DMS53 treated with DMSO at 0.1 percent for 48 hours (cell line): ENCODE measurements at regions not wholly inside any gene's neighbourhood (a gene's known extent, or its start where the extent isn't known, plus 50 kb on each side); places are given as distances from the start of the nearest gene placed in this dataset.
"Not testable (repeated sequence)": the region's sequence is repeated elsewhere in the genome, so short reads cannot be mapped to it uniquely, and the experiment has no call there.

Experiments used
- DNase-seq: peaks from one replicate; lab custom pipeline; 2025; ENCODE audit not compliant: unreplicated experiment; lab: John Stamatoyannopoulos, UW

DNA sequence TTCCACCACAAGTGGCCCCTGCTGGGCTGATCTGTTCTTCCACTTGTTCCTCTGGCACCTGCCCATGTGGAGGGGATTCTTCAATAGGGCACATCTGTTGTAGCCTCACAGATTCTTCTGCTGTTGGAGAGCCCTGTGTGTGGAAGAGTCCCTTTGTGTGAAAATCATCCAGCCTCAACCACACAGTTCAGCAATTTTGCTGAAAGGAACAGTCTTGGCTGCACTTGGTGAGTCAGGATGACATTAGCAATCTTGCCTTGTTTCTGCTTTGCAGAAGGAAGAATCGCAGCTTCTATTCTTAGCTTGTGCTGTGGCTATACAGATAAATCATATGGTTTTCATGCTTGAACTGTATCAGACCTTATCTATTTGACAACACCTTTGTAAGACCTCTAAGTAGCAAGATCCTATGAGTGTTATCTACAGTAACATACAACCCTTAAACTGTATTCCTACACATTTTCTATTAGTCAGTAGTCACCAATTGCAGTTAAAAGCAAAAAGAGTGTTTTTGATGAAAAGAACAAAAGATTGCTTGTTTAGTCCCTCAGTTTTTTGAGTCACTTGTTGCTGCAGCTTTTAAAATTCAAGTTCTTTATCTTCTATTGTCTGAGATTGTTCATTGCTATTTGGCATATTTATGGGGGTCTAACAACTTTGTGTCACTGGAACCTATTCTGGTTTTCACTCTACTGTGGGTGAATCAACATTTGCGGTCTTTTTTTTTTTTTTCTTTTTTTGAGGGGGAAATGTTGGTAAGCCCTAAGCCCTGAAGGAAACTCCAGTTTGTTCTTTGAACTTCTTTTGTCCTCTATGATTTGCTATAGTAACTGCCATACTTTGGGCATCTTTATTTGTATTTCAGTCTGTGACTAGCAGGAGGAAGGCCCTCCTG, 231.6 kb downstream of the TFAP2B start:
- no peak for DNase-seq

DNA sequence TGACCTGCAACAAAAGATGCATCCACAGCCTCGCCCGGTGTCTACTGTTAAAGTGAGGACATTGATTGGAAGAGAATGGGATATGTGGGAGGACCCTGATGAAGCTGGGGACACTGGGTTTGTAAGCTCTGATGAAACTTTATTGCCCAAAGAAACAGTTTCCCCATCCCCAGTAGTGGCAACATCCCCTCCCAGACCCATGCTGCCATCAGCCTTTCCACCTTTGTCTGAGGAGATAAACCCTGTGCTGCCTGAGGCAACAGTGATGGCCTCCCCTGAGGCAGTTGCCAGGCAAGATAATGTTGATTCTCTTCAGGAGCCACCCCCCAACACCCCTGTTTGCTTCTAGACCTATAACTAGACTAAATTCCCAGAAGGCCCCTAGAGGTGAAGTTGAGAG, 234.0 kb downstream of the TFAP2B start:
- DNase-seq: not testable (repeated sequence)

DNA sequence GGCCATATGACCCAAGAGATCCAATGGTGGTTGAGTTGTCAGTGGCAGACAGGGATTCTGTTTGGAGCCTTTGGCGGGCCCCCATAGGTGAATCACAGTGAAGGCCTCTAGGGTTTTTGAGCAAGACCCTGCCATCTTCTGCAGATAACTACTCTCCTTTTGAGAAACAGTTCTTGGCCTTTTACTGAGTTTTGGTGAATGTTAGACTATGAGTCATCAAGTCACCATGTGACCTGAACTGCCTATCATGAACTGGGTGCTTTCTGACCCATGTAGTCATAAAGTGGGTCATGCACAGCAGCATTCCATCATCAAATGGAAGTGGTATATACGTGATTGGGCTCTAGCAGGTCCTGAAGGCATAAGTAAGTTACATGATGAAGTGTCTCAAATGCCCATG, 236.6 kb downstream of the TFAP2B start:
- DNase-seq: not testable (repeated sequence)

DNA sequence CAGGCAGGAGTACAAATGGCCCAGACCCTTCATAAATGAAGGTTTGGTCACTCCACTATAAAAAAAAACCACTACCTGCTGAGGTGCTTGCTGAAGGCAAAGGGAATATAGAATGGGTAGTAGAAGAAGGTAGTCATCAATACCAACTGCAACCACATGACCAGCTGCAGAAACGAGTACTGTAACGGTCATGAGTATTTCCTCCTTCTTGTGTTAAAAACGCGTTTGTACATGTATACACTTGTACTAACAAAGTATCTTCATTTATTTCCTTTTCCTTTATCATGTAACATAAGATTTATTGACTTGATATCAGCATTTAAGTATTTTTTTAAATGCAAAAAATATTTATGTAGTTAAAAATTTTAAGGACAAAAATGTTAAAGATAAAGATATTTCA, 238.6 kb downstream of the TFAP2B start:
- DNase-seq: no peak

DNA sequence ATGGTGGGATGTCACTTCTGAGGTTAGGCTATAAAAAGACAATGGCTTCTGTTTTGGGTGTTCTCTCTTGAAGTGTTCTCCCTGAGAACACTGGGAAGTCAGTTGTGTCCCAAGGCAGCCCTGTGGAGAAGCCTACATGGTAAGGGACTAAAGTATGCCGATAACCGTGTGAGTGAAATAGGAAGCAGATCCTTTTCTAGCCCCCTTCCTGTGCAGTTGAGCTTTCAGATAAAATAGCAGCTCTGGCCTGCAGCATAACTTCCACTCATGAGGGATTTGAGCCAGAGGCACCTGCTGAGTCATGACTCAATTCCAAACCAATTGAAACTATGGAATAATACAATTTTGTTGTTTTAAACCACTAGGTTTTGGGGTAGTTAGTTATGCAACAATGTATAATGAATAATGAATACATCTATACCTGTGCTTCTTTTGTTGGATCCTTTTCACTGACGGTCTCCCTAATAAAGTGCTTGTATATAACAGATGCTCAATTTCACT, 241.6 kb downstream of the TFAP2B start:
- DNase-seq: no peak

DNA sequence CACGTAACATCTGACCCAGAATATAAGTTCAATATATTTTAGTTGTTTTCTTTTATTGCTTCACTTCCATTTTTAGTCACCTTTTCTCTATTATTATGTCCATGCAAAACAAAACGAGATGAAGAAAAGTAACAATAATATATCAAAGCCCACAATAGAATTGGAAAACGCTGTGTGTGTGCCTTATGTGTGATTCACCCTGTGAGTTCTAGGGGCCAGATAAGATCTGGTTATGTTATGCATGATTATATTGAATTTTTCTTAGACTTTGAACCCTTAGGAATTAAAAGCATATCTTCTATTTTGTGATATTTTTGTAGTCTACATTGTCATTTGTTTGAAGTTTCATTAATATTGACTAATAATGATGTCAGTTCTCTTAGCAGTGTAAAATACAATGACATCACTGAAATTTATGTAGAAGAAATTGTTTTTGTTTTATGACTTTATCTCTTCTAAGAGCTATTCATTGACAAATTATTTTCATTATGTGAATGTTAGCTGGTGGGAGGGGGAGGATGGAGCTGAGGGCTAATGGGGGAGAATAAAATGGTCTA, 243.6 kb downstream of the TFAP2B start:
- DNase-seq: no peak

DNA sequence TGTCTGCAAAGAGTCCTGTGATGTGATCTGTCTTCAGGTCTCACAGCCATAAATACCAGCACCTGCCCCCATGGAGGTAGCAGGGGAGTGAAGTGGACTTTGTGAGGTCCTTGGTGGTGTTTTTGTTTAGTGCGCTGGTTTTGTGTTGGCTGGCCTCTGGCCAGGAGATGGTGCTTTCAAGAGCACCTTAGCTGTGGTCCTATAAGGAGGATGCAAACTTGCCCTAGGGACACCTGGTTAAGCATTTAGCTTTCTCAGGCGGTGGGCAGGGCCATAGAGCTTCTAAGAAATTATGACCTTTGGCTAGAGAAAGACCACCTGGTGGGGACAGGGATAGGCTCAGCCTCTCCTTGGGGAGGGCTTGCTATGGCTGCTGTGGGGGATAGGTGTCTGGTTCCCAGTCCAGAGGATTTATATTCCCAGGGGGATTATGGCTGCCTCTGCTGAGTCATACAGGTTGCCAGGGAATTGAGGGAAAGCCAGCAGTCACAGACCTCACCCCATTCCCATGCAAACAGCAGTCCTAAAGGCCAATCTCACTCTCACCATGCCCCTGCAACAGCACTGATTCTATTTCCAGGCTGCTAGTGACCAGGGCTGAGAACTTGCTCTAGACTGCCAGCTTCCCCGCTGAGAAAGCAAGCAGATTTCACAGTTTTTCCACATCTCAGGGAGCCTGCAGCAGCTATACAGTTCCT, 259.3 kb downstream of the TFAP2B start:
- DNase-seq: no peak

DNA sequence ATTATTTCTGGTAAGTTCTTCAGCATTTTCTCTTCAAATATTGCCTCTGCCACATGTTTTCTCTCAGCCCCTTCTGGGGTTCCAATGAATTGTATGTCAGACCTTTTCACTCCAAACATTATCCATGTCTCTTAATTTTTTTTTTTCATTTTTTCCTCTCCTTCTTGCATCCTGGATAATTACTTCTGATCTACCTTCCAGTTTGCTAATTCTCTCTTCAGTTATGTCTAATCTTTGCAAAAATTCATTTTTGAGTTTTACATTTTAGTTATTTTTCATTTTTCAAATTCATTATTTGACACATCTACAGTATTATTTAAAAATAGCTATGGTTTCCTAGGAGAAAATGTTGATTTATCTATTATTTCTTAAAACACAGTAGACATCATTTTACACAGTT, 271.7 kb downstream of the TFAP2B start:
- no peak for DNase-seq

DNA sequence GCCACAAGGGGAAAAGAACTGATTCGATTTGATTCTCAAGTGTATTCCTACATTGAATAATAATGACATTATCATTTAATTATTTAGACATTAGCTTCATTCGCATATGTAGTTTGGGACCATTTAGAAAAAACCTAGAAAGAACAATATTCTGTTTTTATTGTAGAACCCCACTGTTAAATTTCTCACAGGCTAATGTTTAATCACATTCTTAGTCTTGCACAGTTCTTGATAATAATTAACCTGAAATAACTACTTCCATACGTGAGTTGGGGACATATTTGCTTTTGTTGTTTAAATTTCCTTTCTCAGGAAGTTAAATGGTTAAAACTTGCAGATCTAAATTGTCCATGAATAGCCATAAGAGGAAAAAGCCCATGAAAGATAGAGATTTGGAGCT, 275.2 kb downstream of the TFAP2B start:
- no peak for DNase-seq

DNA sequence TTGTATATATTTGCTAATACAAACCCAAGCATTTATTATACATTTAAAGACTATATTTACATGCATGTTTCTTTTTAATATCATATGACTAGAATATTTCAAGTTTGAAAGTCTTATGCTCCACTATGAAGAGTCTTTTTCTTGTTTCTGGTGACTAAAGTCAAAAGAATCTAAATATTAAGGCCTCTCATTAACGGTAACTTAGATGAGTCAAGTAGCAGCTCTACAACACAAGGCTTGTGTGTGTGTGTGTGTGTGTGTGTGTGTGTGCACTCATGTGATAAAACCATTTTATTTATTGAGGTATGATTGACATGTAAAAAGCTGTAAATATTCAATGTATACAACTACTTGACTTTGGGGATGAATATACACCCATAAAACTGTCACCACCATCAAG, 275.6 kb downstream of the TFAP2B start:
- no peak for DNase-seq

DNA sequence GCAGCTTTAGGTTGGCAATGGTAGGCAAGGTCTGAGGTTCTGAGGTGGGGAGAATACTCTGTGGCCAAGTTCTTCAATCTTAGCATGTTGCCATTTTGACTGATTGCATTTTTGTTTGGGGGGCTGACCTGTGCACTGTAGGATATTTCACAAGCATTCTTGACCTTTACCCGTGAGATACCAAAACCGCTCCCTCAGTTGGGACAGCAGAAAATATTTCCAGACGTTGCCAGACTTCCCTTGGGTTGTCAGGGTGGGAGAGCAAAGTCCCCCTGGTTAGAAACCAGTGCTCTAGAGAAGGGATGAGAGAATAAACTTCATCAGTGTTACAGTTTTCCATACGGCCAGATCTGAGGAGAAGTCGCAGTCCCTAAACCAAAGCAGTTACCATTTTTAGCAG, 279.6 kb downstream of the TFAP2B start:
- DNase-seq: no peak

DNA sequence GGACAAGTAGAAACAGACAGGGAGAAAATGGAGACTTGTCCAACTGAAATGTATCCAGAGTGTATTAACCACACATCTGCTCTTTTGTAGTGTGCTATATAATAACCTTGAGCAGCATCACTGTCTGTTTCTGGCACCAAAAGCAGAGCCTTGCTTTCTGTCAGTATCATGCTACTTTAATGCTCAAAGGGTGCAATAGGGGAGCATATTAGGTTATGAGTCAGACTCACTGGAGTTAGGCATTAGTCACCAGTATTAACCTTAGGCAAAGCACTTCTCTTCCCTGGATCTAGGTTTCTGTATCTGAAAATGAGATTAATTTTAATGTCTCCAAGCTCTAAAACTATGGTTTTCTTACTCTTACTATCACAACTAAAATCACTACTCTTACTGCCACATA, 280.1 kb downstream of the TFAP2B start:
- no peak for DNase-seq

DNA sequence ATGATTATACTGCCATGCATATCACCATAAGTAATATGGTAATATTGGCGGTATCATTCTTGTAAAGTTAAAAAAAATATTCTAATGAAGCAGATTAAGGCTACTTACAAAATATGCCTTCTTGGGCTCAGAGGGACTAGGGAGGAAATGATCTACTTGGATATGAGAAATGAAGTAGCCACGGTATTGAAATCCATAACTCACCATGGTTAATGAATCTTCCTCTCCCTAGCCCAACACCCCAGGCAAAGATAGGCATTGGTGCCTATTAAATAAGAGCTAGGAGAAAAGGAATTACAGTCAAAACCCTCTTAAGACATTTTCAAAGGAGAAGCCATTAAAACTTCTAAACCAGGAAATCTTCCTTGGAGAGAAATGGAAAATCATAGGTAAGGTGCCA, 280.5 kb downstream of the TFAP2B start:
- DNase-seq: no peak

DNA sequence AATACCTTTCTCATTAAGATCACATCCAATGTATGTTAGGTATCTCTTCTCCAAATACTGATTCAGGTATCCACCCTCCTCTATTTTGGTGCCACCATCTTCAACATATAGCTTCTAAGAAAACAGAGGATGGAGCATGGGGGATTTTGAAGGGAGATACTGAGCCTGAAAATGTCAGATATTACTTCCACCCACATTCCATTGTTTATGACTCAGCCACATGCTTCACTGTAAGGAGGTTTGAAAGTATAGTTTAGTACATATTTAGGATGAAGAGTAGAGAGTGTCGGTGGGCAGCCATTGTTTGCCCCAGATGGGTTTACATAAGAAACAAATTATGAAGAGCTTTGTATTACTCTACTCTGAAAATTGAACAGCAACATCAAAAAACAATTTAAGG, 286.7 kb downstream of the TFAP2B start:
- no peak for DNase-seq

DNA sequence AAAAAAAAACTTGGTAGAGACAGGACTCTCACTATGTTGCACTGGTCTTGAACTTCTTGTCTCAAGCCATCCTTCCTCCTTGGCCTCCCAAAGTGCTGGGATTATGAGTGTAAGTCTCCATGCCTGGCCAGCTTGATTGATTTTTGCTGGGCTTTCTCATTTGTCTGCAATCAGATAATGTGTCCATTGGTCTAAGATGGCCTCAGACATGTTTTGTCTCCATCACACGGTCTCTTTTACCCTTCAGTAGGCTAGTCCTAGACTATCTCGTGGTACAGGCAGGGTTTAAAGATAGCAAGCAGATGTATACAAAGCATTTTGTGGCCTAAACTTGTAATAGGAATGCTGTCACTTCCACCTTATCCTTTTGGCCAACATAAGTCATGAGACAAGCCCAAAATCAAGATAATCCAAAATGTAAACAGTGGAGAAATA, 289.1 kb downstream of the TFAP2B start:
- no peak for DNase-seq

DNA sequence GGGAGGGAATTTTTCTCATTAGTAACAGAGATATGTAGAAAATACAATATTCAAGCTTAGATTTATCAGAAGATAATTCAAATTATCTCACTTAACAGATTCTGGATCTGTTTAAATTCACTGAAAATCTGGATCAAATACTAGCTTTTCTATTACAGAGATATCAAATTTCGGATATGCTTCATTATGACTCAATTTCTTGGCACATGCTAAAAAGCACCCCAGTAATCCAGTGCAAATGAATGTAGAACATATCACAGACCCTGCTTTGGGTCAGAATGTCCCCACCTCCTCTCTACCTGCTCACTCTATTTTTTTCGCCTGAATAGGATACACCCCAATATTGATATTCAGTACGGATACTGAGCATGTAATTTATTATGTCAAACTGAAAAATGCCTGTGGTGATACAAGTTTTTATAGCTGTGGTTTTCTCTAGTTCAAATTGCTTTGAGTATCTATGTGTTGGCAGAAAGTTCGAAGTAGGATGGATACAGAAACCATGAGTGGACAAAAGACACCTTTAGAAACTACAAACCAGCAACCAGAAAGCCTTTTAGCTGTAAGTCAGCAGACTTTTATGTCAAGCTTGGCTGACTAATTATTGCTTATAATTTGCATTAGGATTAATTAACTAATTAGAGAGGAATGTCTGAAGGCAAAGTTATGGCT, 290.0 kb downstream of the TFAP2B start:
- no peak for DNase-seq

DNA sequence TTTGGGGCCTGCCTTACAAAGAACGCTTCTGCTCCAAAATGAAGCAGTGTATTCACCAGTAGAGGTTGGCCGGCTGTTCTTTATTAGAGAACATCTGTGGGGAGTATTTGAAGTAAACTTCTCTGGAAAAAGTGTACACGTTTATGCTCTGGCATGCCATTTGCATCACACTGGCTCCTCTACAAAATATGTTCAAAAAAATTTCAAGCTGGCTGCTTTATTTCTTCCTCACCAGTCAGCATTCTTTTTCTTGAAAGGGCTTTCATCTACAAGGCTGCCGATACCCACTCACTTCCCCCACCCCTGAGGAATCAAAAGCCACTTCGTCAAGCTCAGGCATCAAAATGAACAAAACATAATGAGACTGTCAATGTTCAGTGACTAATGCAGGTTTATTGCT, 294.1 kb downstream of the TFAP2B start:
- DNase-seq: no peak

DNA sequence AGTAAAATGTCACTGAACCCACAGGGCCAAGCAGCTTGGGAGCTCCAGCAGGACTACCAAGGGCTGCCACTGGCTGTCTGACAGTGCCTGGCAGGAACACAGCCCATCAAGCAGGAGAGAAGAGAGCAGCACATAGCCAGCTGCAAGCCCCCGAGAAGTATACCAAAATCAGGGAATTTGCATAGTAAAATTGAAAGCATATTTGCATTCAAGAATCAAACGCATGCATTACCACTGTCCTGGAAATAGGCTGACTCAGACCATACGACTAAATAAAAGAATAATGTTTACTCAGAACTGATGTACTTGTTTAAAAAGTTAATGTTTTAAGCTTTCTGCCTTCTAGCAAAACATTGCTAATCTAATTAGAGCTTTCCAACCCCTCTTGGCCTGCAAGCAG, 298.1 kb downstream of the TFAP2B start:
- no peak for DNase-seq

DNA sequence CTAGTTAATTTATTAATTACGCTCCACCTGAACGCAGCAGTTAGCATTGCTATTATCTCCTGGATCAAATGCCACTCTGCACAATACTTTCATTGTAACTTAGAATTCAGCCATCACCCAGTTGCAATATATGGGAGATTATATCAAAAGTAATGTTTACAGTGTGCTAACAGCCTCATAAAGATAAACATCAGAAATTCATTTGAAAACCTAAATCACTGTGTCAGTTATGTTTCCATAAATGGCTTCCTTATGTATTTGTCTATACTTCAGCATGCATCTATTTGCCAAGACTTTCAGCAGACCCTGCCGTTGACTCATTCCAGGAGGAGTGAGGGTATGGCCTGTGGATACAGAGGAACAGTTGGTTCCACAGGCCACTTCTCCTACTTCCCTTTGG, 300.1 kb downstream of the TFAP2B start:
- DNase-seq: no peak

DNA sequence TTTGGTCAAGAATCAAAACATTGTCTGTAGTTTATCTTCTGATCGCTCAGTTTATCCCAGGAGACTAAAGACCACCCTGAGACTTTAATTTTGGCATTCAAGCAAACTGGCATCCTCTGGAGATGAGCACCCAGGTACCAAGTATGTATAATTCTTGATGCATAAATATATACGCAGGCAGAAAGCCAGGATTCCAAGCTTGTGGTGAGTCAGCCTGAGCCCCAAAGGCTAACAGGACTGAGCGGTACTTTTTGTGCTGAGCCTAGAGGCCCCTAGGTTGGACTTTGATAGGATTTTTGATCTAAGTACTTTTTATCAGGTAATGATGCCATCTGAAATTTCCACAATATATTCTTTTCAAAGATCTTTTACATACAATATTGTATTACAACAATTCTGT, 301.3 kb downstream of the TFAP2B start:
- DNase-seq: no peak

DNA sequence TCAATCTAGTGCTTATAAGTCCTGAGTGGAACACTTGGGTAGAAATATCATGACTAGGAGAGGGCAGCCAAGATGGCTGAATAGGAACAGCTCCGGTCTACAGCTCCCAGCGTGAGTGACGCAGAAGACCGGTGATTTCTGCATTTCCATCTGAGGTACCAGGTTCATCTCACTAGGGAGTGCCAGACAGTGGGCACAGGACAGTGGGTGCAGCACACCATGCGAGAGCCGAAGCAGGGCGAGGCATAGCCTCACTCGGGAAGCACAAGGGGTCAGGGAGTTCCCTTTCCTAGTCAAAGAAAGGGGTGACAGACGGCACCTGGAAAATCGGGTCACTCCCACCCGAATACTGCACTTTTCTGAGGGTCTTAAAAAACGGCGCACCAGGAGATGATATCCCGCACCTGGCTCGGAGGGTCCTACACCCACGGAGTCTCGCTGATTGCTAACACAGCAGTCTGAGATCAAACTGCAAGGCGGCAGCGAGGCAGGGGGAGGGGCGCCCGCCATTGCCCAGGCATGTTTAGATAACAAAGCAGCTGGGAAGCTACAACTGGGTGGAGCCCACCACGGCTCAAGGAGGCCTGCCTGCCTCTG, 302.8 kb downstream of the TFAP2B start:
- DNase-seq: not testable (repeated sequence)
